ENCODE measurements at regions not wholly inside any gene's neighbourhood (a gene's known extent, or its start where the extent isn't known, plus 50 kb on each side); places are given as distances from the start of the nearest gene placed in this dataset.

GRCh38 chr14:83814896-83815295, 1715.0 kb upstream of the FLRT2 start:
- no peak for DNase-seq (ENCODE audit: low read depth)
- H3K4me3 ChIP-seq (ENCODE audit: control insufficient read depth, low read depth, low read length): no peak overlapping the region
- TF ChIP-seq CTCF (IDR thresholded peaks at IDR 0.05; ENCODE audit: control insufficient read depth, insufficient read depth, low read depth, low read length, missing control alignments): no peak

GRCh38 chr14:83816761-83817160, 1713.2 kb upstream of the FLRT2 start:
- TF ChIP-seq CTCF (IDR thresholded peaks at IDR 0.05; ENCODE audit: control insufficient read depth, insufficient read depth, low read depth, low read length, missing control alignments): no peak
- DNase-seq (ENCODE audit: low read depth): no peak
- H3K4me3 ChIP-seq (ENCODE audit: control insufficient read depth, low read depth, low read length): no peak overlapping the region

GRCh38 chr14:83825843-83826242, 1704.1 kb upstream of the FLRT2 start:
- H3K4me3 ChIP-seq (ENCODE audit: control insufficient read depth, low read depth, low read length): no peak overlapping the region
- DNase-seq (ENCODE audit: low read depth): no peak
- no peak for TF ChIP-seq CTCF (IDR thresholded peaks at IDR 0.05; ENCODE audit: control insufficient read depth, insufficient read depth, low read depth, low read length, missing control alignments)

- DNase-seq (ENCODE audit: low read depth): no peak
- TF ChIP-seq CTCF (IDR thresholded peaks at IDR 0.05; ENCODE audit: control insufficient read depth, insufficient read depth, low read depth, low read length, missing control alignments): no peak
- H3K4me3 ChIP-seq (ENCODE audit: control insufficient read depth, low read depth, low read length): no peak overlapping the region
Observed at GRCh38 chr14:83826838-83827237, 1703.1 kb upstream of the FLRT2 start.

GRCh38 chr14:83827383-83827782, 1702.6 kb upstream of the FLRT2 start:
- no peak overlapping the region for H3K4me3 ChIP-seq (ENCODE audit: control insufficient read depth, low read depth, low read length)
- no peak for DNase-seq (ENCODE audit: low read depth)
- no peak for TF ChIP-seq CTCF (IDR thresholded peaks at IDR 0.05; ENCODE audit: control insufficient read depth, insufficient read depth, low read depth, low read length, missing control alignments)

GRCh38 chr14:83828406-83828805, 1701.5 kb upstream of the FLRT2 start:
- no peak overlapping the region for H3K4me3 ChIP-seq (ENCODE audit: control insufficient read depth, low read depth, low read length)
- no peak for TF ChIP-seq CTCF (IDR thresholded peaks at IDR 0.05; ENCODE audit: control insufficient read depth, insufficient read depth, low read depth, low read length, missing control alignments)
- no peak for DNase-seq (ENCODE audit: low read depth)

- DNase-seq (ENCODE audit: low read depth): no peak
- TF ChIP-seq CTCF (IDR thresholded peaks at IDR 0.05; ENCODE audit: control insufficient read depth, insufficient read depth, low read depth, low read length, missing control alignments): no peak
- H3K4me3 ChIP-seq (ENCODE audit: control insufficient read depth, low read depth, low read length): no peak overlapping the region
Observed at GRCh38 chr14:83830316-83830715, 1699.6 kb upstream of the FLRT2 start.
